GM19035 (cell line): ENCODE measurements at regions not wholly inside any gene's neighbourhood (a gene's known extent, or its start where the extent isn't known, plus 50 kb on each side); places are given as distances from the start of the nearest gene placed in this dataset.
"Not testable (repeated sequence)": the region's sequence is repeated elsewhere in the genome, so short reads cannot be mapped to it uniquely, and the experiment has no call there.

Experiments used
- ATAC-seq: cut with Tn5 transposase; IDR thresholded peaks from one replicate; pipeline ENCODE4 v1.9.1; 2021; ENCODE audit not compliant: unreplicated experiment

DNA sequence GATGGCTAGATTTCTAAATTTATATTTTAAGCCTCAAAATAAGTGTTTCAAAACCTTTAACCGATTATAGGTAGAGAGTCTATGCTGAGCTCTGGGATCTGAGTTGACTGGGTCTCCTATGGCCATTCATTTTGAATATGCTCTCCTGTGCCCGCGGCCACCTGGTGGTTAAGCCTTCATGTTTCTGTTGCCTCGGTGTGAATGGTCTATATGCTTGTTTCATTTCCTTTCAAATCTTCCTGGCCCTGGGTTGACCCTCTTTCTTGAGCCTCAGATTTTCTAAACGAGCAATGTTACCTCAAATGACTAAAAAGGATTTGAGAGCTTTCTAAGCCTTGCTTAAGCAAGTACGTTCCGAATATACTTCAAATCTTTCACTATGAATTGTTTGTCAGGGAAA, 789.4 kb upstream of the KIRREL3 start:
- ATAC-seq: peak; percentile 49

DNA sequence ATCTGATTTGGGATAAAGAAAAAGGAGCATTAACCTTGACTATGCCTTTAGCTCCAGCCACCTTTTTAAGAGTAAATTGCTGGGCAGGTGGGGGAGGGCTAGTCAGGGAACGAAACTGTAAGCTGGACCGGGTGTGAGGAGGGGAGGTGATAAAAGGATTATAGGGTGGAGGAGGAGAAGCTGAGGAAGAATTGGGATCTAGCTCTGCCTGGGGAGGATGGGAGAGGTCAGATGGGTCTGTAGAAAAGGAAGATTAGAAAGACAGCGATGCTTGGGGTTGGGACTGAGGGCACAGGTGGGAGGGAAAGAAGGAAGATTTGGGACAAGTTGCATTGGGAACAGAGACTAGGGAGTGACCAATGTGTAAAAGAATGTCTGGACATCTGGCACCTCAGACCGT, 772.4 kb upstream of the KIRREL3 start:
- ATAC-seq: not testable (repeated sequence)

DNA sequence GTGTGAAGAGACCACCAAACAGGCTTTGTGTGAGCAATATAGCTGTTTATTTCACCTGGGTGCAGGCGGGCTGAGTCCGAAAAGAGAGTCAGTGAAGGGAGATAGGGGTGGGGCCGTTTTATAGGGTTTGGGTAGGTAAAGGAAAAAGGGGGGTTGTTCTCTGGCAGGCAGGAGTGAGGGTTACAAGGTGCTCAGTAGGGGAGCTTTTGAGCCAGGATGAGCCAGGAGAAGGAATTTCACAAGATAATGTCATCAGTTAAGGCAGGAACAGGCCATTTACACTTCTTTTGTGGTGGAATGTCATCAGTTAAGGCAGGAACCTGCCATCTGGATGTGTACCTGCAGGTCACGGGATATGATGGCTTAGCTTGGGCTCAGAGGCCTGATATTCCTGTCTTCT, 768.4 kb upstream of the KIRREL3 start:
- ATAC-seq: not testable (repeated sequence)

DNA sequence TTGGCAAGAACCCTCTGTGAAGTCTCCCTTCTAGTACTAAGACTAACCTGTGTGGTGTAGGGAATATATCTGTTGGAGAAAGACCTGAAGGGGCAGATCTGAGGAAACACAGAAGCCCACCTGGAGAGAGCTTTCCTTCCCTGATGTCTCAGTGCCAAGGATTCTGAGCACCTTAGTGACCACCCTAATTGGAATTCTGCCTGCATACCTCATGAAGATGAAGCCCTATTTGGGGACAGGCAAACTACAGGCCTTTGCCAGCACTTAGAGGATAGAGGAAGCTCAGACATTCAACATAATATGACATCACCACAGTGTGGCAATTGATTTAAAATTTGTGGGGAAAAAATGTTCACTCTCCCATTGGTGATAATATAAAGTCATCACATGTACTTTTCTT, 766.2 kb upstream of the KIRREL3 start:
- no peak for ATAC-seq

DNA sequence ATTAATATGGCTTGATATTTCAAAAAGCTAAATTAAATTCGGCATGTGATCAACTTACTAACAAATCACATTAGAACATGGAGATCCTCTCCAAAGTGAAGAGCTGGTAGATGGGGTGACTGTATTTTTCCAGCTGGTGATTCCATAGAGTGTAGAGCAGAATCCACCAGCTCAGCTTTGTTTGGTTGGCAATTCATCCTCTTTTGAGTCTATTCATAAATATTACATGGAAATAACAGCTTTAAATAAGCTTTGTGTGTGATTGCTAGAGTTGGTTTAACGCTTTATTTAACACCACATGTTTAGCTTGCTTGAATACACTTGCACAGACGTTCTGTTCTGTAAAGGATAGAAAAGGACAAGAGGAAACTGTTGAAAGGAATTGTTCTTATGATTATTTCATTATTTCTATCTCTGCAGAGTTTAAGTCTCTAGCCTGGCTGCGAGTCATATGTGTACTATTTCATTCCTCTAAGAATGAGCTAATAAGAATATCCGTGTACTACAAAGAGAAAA, 738.3 kb upstream of the KIRREL3 start:
- ATAC-seq: no peak

DNA sequence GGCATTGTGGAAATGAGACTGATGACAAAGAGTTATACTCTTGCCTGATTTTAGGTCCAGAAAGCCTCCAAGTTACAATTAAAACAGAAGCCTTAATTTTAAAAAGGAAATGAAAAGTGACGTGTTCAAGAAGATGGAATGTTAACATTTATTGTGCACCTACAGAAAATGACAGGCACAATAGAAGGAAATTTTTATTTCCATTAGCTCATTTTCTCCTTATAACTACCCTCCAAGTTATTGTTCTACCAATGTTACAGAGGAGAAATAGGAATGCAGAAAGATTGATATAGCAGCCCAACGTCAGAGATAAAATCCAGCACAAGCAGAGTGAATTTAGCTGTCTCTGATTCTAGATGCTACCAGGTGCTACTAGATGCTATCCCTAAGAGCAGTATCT, 736.9 kb upstream of the KIRREL3 start:
- no peak for ATAC-seq

DNA sequence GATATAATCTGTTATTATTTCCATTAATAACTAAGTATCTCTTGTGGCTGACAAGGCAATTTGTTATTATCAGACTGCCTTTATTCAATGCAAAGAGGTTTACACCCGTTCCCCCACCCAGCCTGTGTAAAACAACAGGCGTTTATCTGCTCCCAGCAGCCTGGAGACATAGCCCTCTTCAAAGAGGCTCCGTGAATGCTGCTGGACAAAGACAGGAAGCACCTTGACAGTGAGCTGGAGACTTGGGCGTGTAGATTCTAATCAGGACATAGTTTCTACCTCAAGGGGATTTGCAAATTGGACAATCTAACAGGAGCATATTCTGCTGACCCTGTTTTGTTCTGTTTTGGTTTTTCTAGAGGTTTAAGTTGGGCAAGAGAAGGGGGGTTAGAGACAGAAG, 733.0 kb upstream of the KIRREL3 start:
- ATAC-seq: no peak

DNA sequence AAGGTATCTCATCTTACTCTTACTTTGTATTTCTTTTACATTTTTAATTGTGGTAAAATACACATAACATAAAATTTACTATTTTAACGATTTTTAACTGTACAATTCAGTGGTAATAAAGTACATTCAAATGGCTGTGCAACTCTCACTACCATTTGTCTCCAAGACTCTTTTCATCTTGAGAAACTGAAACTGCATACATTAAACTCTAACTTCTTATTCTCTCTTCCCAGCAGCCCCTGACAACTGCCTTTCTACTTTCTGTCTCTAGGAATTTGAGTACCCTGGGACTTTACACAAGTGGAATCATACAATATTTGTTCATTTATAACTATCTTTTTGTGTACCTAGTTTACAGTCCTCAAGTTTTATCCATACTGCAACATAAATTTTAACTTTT, 725.8 kb upstream of the KIRREL3 start:
- ATAC-seq: no peak

DNA sequence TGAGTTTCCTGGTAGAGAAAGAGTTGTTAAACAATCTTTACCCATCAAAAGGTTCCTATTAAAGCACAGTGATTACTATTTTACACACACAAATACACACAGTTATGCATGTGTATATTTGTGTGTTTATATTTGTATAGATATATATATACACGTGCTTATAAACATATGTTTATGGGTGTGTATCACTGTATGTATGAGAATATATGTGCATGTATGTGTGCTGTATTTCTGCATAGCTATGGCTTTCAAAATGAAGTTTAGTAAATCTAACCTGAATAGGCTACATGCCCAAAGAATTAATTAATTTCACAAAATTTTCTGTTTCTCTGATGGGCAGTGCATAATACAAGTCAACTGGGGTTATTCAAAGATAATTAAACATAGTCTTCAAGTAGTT, 723.1 kb upstream of the KIRREL3 start:
- no peak for ATAC-seq

DNA sequence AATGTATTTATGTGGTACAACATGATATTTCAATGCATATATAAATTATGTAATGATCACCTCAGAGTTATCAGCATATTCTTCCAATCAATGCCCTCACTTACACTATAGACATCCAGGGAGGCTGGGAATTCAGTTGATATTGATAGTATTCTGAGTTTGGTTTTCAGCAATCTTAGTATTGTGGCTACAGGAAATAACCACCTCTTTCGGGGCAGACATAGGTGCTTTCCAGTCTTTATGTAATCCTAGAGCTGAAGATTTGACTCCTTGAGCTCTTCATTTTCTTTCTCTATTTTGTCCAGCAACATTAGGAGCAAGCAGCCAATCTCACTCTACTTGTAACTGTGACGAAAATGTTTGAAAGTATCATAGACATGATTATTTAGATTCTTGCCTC, 712.7 kb upstream of the KIRREL3 start:
- ATAC-seq: no peak

DNA sequence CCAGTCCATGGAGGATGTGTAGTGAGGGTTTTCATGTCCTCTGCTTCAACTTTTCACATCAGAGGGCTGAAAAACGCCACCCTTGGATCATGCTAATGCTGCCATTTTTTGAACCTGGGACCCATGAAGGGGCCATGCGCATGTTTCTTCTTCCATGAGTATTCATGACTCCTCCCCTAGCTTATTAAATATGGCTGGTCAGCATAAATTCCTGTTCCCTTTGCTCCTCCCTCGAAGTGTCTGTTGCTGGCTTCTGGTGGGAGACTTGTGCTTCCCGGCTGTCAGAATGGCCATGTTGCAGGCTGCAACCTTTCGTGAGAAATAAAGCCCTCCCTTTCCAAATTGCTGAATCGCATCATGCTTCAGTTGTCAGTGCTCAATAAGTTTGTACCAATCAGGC, 711.2 kb upstream of the KIRREL3 start:
- no peak for ATAC-seq

DNA sequence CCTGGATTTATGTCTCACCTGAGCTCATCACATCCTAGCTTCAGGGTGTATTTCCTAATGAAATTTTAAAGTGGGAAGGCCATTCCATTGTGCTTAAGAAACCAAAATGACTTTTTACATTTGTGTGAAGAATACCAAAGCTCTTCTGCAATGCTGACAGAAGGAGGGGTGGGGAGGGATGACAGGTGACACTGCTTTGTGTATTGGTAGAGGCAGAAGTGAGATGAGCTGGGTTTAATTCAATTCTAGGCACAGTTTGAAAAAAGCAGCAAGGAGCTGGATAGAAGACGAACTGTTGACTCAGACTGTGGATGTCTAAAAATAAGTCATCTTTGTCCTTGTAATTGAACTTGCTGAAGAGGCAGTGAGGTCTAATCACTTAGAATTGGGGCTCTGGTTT, 710.3 kb upstream of the KIRREL3 start:
- no peak for ATAC-seq

DNA sequence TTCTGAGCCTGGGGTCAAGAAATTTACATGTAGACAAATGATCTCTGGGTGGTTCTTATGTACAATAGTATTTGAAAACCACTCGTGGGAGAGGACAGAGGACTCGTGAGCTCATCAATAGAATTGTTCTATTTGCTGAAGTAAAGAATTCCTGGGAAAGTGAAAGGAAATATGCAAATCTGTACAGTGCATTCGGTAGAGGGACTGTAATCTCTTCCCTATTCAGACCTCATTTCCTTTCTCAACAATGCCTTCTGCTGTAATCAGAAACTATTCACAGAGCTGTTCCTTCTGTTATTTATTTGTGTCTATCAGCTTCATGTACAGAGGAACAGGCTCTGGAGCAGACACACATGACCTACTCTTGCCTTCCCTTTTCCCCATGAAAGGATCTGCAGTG, 709.4 kb upstream of the KIRREL3 start:
- no peak for ATAC-seq

DNA sequence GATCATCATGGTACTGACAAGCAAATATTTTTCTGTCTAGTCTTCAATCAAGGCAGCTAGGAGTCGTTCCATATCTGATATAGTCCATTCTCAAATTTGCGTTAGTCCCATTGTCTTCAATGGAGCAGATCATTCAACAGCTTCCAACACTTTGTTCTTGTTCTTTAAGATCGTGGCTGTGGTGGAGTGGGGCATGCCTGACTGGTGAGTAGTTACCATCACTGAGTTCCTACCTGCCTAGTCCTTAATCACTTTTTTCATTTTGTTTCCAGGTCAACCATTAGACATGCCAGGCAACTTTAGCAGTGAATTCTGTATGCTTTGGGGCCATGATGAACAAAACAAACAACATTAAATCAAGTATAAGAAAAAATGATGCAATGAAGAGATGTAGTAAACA, 693.1 kb upstream of the KIRREL3 start:
- ATAC-seq: no peak

DNA sequence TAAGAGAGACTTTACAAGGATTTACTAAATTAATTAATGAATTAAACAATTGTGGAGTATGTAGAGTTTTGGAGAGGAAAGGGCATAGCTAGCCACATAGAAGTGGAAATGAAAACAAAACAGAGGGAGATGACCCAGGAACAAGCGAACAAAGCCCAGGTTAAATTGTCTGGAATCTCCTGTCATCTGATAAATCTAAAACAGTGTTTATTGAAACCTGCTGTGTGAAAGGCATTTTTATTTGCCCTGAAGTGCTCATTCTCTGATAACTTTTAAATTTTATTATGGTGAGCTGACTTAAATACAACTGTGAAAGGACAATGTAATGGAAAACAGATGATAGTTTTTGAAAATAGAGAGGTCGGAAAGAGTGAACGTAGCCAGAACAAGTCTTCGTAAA, 682.8 kb upstream of the KIRREL3 start:
- ATAC-seq: no peak

DNA sequence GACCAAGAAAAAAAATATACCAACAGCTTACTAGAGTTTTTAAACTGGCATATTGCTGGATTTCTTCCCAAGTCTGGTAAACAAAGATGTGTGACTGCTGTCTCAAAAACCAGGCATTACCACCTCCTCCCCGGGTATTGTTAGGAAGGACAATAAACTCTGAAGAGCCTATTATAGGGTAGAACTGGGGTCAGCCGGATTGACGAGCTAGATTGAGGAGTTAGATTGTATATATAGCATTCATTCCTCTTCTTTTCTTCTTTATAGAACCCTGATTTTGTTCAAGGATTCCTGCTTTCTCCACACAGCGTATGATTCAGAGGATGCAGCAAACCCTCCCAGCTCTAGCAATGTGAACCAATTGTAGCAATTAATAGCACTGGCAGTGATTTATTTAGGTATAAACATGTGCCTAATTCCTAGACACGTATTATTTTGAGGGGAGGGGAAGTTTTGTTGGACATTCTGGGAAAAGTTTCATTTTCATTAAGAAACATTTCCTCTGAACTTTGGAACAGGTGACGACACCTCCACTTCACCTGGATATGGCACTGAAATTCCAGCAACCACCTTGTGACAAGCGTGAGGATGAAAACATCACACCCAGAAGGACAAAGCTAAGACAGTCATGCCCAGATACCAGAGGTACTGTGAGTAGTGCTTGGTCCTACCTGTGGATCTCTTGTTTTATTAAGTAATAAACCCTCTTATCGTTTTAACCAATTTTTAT, 679.4 kb upstream of the KIRREL3 start:
- no peak for ATAC-seq

DNA sequence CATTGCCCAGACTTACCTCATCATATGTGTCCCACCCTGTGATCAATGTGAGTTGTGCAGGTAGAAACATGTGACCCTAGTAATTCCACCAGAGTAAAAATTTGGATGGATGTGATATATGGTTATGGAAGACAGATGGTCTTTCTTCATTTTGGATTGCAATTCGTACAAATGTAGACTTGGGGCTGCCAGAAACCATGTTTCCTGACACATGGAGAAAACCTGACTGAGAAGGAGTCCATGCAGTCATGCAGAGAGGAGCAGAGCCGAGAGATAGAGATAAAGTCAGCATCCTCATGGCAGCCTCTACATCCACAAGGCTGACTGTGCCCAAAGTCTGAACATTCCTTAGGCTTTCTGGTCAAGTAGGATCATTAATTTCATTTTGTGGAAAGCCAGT, 678.1 kb upstream of the KIRREL3 start:
- ATAC-seq: no peak

DNA sequence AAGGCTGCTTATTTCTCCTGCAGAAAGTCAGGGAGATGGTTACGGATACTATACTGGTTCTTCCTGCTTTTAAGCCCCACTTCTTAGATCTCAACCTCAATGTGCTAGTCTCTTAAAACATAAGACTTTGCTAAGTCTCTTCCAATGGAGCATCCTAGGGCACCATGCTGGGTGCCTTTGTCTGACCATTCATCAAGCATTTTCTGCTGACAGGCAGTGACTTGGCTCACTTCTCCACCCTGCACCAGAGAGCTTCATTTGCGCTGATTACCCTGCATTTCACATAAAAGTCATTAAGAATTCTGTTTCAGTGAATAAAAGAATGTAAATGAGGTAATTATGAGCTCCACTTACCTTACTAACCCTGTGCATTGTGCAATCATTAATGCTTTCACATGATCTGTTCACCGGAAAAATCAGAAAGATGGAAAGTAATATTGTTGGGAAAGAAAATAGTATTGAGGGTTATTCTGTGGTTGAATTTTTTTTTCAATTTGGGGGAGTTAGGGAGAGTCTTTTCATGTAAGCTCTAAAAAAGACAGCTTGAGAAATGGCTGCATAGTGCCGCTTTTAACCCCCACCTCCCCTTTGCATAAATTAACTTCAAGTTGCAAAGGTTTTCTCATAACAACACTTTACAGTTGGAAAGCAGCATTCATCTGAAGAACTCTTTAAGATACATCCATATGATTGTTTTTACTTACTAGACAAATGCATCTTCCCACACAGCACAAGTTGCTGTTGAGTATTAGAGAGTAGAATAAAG, 677.3 kb upstream of the KIRREL3 start:
- ATAC-seq: no peak

DNA sequence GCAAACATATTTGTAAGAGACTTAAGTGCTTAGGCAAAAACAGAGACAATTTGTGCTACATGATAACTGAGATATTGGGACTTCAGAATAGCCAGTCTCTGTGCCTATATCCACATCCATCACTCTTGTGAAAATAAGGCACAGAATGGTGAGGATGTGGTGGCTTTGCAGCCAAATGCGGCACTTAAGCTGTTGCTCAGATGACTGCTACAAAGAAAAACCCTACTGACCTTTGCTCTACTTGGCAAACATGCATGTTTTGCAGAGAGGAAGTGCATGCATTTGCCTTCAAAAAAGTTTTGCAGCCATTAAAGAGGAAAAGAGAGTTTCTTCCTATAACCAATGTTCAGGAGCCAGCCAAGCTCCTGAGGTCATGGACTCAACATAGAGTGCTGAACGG, 675.0 kb upstream of the KIRREL3 start:
- ATAC-seq: no peak

DNA sequence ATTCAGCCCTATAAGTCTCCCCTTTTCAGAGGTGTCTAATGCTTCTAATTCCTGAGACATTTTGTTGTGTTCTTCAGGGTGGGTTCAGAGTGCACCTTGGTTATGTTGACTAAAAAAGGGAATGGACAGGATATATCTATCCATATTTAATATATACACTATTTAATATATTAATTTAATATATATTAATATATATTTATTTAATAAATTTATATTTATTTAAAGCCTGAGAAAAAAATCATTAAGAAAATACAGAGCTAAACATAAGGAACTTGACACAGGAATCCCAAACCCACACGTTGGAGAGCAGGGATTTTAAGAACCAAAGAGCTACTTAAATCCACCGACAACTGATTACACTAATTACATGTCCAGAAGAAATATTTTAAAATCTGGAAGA, 674.2 kb upstream of the KIRREL3 start:
- no peak for ATAC-seq

DNA sequence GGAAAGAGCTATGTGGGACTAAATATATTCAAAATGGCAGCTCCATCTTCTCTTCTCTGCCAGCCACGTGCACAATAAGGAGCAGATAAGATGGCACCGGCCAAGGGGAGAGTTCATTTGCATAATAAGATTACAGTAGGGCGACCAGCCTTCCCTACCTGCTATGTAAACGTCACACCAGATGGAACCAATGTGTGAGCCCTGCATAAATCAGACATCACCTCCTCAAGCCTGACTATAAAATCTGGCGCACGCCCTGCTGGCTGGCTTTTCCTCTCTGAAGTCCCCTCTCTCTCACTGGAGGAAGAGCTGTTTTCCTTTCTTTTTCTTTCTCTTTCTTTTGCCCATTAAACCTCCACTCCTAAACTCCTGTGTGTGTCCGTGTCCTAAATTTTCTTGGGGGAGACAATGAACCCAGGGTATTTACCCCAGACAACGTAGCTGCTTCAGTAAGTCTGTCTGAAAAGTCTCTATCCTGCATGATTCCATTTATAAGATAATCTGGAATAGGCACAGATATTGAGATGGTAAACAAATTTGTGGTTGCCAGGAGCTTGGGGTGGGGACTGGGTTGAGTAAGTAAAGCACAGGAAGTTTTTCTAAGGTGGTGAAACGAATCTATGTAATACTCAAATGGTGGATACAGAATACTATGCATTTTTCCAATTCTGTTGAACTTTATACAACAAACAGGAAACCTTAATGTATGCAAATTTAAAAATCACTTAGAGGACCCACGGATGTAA, 670.0 kb upstream of the KIRREL3 start:
- ATAC-seq: no peak
